SU-DHL-6 (cell line): ENCODE measurements at regions not wholly inside any gene's neighbourhood (a gene's known extent, or its start where the extent isn't known, plus 50 kb on each side); places are given as distances from the start of the nearest gene placed in this dataset.
"Not testable (repeated sequence)": the region's sequence is repeated elsewhere in the genome, so short reads cannot be mapped to it uniquely, and the experiment has no call there.

Experiments
- CTCF ChIP-seq: fragments of 200-600 bp; sonication (generic); IDR thresholded peaks from one replicate; pipeline ENCODE4 v1.5.1; 2017; ENCODE audit warnings: antibody characterized with exemption, mild to moderate bottlenecking, low read length, moderate library complexity; ENCODE audit not compliant: insufficient read depth, poor library complexity, severe bottlenecking
- EZH2phosphoT487 ChIP-seq: fragments of 200-600 bp; sonication (generic), shearing (Covaris generic); conservative IDR thresholded peaks from 2 replicates; pipeline ENCODE4 v1.6.1; 2018; ENCODE audit warnings: mild to moderate bottlenecking, antibody characterized with exemption, low read length, moderate library complexity, mixed read lengths

- TF ChIP-seq CTCF, EZH2phosphoT487: not testable (repeated sequence)
Measured at GRCh38 chr5:110284121-110284520, 442.4 kb downstream of the TMEM232 start.
